ENCODE measurements at regions not wholly inside any gene's neighbourhood (a gene's known extent, or its start where the extent isn't known, plus 50 kb on each side); places are given as distances from the start of the nearest gene placed in this dataset.
A peak's percentile ranks its signal among the peaks of the same experiment; 100 is the strongest.
"Not testable (repeated sequence)": the region's sequence is repeated elsewhere in the genome, so short reads cannot be mapped to it uniquely, and the experiment has no call there.

DNA sequence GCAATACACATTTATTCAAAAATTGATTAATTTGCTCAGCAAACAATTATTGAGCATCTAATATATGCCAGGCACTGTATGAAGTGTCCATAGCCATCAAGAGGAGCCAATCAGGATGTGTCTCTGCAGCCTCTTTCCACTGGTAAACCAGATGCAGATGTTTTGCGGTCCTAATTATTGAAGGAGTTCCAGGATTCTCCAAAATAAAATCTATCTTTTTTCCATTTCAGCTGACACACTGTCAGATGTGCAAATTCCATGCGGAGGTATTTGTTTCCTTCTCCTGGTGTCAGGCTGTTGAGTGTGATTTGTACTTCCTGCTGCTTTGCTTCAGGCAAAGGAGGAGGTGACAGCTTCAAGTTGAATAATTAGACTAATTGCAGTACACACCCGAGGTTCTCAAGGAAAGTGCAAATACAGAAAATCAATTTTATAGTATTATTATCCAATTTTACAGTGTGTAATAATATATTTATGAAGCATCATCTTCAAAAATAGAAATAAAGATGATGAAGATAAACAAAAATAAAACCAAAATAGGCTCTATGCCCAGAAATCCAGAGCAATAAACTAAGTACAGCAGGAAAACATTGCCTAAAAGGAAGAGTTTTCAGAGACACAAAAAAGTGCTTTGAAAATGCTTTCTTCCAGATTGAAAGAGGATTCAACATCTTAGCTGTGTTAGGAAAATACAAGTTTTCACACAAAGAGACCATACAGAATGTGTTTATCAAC, 1352.9 kb upstream of the CHAC2 start:
- no peak overlapping the region for H3K4me3 ChIP-seq (replicated peaks; ENCODE audit: low read depth, low read length)
- DNase-seq (ENCODE audit: low read depth): no peak
- TF ChIP-seq, protein P1, sequence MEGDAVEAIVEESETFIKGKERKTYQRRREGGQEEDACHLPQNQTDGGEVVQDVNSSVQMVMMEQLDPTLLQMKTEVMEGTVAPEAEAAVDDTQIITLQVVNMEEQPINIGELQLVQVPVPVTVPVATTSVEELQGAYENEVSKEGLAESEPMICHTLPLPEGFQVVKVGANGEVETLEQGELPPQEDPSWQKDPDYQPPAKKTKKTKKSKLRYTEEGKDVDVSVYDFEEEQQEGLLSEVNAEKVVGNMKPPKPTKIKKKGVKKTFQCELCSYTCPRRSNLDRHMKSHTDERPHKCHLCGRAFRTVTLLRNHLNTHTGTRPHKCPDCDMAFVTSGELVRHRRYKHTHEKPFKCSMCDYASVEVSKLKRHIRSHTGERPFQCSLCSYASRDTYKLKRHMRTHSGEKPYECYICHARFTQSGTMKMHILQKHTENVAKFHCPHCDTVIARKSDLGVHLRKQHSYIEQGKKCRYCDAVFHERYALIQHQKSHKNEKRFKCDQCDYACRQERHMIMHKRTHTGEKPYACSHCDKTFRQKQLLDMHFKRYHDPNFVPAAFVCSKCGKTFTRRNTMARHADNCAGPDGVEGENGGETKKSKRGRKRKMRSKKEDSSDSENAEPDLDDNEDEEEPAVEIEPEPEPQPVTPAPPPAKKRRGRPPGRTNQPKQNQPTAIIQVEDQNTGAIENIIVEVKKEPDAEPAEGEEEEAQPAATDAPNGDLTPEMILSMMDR (IDR thresholded peaks at IDR 0.05; ENCODE audit: low read length, missing control alignments): no peak

DNA sequence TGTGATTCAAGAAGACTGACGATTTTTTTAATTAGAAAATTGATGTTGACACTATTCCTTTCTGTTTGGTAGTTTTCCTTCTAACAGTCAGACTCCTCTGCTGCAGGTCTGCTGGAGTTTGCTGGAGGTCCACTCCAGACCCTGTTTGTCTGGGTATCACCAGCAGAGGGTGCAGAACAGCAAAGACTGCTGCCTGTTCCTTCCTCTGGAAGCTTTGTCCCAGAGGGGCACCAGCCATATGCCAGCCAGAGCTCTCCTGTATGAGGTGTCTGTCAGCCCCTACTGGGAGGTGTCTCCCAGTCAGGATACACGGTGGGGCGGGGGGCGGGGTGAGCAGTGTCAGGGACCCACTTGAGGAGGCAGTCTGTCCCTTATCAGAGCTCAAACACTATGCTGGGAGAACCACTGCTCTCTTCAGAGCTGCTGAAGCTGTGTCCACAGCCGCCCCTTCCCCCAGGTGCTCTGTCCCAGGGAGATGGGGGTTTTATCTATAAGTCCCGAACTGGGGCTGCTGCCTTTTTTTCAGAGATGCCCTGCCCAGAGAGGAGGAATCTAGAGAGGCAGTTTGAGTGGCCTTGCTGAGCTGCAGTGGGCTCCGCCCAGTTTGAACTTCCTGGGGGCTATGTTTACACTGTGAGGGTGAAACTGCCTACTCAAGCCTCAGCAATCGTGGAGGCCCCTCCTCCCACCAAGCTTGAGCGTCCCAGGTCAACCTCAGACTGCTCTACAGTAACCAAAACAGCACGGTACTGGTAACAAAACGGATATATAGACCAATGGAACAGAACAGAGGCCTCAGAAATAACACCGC, 1358.1 kb upstream of the CHAC2 start:
- DNase-seq (ENCODE audit: low read depth); H3K4me3 ChIP-seq (replicated peaks; ENCODE audit: low read depth, low read length): not testable (repeated sequence)

DNA sequence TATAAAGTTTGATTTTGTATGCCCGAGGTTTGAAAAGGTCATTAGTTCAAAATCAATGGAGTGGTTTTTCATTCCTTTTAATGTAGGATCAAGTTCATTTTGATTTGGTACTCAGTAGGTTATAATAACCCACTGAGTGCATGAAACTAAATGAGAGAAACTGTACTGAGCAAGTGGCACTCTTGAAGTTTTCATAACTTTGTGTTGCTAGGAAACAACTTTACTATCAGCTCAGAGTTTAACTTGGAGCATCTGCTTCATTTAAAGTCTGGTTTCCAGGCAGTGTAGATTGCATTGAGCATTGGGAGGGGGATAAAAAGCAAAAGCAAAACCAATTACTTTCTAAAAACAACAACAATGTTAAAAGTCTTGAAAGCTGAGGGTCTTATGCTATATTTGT, 1361.6 kb upstream of the CHAC2 start:
- TF ChIP-seq, protein P1 (IDR thresholded peaks at IDR 0.05; ENCODE audit: low read length, missing control alignments): no peak
- H3K4me3 ChIP-seq (replicated peaks; ENCODE audit: low read depth, low read length): no peak overlapping the region
- DNase-seq (ENCODE audit: low read depth): no peak

DNA sequence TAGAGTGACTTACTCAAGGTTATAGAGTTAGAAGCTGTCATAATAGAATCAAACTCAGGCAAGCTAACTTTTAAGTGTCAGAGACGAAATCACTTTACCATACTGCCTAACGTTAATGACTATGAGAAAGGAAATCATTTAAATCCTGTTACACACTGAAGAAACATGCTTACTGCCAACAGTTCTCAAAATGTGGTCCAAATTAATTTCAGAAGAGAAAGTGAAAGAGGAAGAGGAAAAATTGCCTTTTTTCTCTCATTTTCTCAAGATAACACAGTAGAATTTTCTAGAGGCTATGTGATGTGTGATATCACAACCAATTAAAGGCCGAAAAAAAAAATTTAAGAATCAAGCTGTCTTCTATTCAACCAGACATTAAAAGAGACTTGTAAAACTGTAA, 1362.7 kb upstream of the CHAC2 start:
- no peak for DNase-seq (ENCODE audit: low read depth)
- TF ChIP-seq, protein P1 (IDR thresholded peaks at IDR 0.05; ENCODE audit: low read length, missing control alignments): no peak
- no peak overlapping the region for H3K4me3 ChIP-seq (replicated peaks; ENCODE audit: low read depth, low read length)

DNA sequence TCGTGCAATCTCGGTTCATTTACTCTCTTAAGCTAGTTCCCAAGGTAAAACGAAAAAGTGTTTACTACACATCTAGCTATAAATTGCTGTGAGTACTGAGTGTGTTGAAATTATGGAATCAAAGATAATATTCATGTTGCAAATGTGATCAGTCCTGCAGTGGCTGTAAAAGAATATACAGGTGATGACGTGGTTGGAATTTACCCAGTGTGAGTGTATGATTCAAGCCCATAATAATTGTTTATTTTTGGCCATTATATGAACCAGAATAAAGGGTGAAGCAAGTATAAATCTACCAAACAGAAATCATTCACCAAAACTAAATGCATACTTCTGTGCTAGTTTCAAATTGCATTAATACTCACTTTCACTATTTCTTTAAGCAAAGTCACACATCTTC, 1363.6 kb upstream of the CHAC2 start:
- DNase-seq (ENCODE audit: low read depth): no peak
- no peak overlapping the region for H3K4me3 ChIP-seq (replicated peaks; ENCODE audit: low read depth, low read length)
- TF ChIP-seq, protein P1 (IDR thresholded peaks at IDR 0.05; ENCODE audit: low read length, missing control alignments): no peak

DNA sequence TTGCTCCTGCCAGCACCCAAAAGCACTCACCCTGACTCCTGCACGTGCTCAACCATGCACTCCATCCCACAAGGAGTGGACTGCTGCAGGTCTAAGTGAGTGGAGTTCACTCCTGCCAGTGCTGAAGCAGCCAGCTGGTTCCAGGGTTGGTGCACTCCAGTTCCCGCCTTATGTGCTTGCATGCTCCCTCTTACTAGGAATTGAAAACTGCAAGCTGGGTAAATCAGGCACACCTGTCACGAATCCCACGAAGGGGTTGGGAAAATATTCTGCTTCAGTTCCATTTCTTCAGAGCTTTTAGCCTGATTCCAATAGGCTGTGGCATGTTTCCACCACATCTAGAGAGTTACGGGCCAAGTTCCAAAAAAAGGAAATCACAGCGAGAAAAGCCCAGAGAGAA, 1365.5 kb upstream of the CHAC2 start:
- DNase-seq (ENCODE audit: low read depth): no peak
- TF ChIP-seq, protein P1 (IDR thresholded peaks at IDR 0.05; ENCODE audit: low read length, missing control alignments): no peak
- no peak overlapping the region for H3K4me3 ChIP-seq (replicated peaks; ENCODE audit: low read depth, low read length)

DNA sequence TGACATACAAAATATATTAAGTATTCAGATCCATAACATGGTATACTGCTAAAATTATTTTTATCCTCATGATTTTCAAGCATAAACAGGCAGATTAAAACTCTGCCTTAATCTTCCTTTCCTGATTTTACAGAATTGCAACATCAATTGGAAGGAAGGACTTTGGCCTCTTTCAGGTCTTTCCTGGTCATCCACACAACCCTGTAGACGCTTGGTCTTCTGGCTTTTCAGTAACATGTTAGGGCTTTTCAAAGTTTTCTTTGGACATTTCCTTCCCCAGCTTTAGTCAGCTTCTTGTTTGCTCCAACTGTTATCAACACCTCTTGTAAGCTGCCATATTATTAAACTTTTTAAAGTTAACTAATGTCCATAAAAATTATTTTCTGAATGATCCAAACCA, 1364.9 kb upstream of the NRXN1 start:
- peak; percentile 21 for DNase-seq (ENCODE audit: low read depth)
- H3K4me3 ChIP-seq (replicated peaks; ENCODE audit: low read depth, low read length): no peak overlapping the region
- TF ChIP-seq, protein P1 (IDR thresholded peaks at IDR 0.05; ENCODE audit: low read length, missing control alignments): no peak
